A549 (cell line): ENCODE measurements at regions not wholly inside any gene's neighbourhood (a gene's known extent, or its start where the extent isn't known, plus 50 kb on each side); places are given as distances from the start of the nearest gene placed in this dataset.

ENCODE experiments used
- BHLHE40 ChIP-seq: IDR thresholded peaks from 2 replicates; pipeline ENCODE4 v1.6.1; 2012; ENCODE audit warnings: low read depth, low read length, inconsistent platforms
- ELK1 ChIP-seq: fragments of 150-350 bp; IDR thresholded peaks from 2 replicates; pipeline ENCODE4 v1.6.1; 2014; ENCODE audit warnings: low read depth, mild to moderate bottlenecking, low read length
- HEYL ChIP-seq: fragments of 250-450 bp; sonication (Bioruptor Pico); IDR thresholded peaks from 2 replicates; pipeline ENCODE4 v1.8.0; 2021; ENCODE audit warnings: mild to moderate bottlenecking, moderate library complexity
- JUNB ChIP-seq: fragments of >200 bp; sonication (Bioruptor Twin); formaldehyde crosslinking; IDR thresholded peaks from 2 replicates; pipeline ENCODE4 v1.6.1; 2016
- KDM1A ChIP-seq: fragments of 200-600 bp; sonication (generic); IDR thresholded peaks from 2 replicates; pipeline ENCODE4 v1.6.1; 2016; ENCODE audit warnings: low read depth, mild to moderate bottlenecking
- MAFK ChIP-seq: fragments of 450-650 bp; IDR thresholded peaks from 2 replicates; pipeline ENCODE4 v1.6.1; 2014; ENCODE audit not compliant: partially characterized antibody
- NFE2L2 ChIP-seq: fragments of 150-350 bp; conservative IDR thresholded peaks from 2 replicates; pipeline ENCODE4 v1.6.1; 2014; ENCODE audit warnings: low read length
- PHF8 ChIP-seq: fragments of 200-600 bp; sonication (generic); IDR thresholded peaks from 2 replicates; pipeline ENCODE4 v1.6.1; 2016; ENCODE audit warnings: low read depth, mild to moderate bottlenecking, antibody characterized with exemption, moderate library complexity, borderline replicate concordance
- POLR2A ChIP-seq: IDR thresholded peaks from 2 replicates; pipeline ENCODE4 v1.6.1; 2012; ENCODE audit warnings: mild to moderate bottlenecking, low read length
- RCOR1 ChIP-seq: fragments of 150-350 bp; IDR thresholded peaks from 2 replicates; pipeline ENCODE4 v1.6.1; 2014; ENCODE audit warnings: antibody characterized with exemption, low read length, low read depth
- RFX5 ChIP-seq: fragments of 450-650 bp; IDR thresholded peaks from 2 replicates; pipeline ENCODE4 v1.7.1; 2014; ENCODE audit warnings: antibody characterized with exemption, mild to moderate bottlenecking, moderate library complexity
- ZFP36 ChIP-seq: fragments of 450-650 bp; IDR thresholded peaks from 2 replicates; pipeline ENCODE4 v1.6.1; 2014; ENCODE audit warnings: borderline replicate concordance; ENCODE audit not compliant: partially characterized antibody
- TF ChIP-seq, protein P1 (sequence below): fragments of >200 bp; sonication (Bioruptor Twin); formaldehyde crosslinking; IDR thresholded peaks from 3 replicates; pipeline ENCODE4 v1.5.1; 2016
- TF ChIP-seq, protein P2 (sequence below): fragments of 200-600 bp; sonication (generic); IDR thresholded peaks from 2 replicates; pipeline ENCODE4 v1.6.1; 2016; ENCODE audit warnings: antibody characterized with exemption, mild to moderate bottlenecking, moderate library complexity

DNA sequence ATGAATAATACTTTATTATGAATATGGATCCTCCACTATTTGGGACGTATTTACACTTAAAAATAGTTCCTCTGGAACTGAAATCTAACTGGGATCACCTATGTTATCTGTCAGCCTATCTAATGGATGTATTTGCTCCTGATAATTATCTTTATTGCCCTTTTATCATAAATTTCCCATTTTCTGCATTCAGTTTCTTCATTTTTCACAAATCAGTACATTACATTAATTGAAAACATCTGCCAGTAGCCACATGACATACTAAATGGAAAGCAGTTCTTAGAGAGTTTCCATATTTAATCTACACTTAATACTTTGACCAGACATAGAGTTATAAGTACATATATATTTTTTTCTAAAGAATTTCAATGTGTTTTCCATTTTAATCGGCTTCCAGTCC lies 888.8 kb downstream of the SLITRK6 start:
- TF ChIP-seq NFE2L2 (no peak), KDM1A (no peak), JUNB (no peak), BHLHE40 (no peak), ELK1 (no peak), PHF8 (no peak), POLR2A (no peak), HEYL (CRISPR knock-in tag) (no peak), MAFK (no peak), ZFP36 (no peak), RCOR1 (no peak), RFX5 (no peak)
- TF ChIP-seq, protein P1, sequence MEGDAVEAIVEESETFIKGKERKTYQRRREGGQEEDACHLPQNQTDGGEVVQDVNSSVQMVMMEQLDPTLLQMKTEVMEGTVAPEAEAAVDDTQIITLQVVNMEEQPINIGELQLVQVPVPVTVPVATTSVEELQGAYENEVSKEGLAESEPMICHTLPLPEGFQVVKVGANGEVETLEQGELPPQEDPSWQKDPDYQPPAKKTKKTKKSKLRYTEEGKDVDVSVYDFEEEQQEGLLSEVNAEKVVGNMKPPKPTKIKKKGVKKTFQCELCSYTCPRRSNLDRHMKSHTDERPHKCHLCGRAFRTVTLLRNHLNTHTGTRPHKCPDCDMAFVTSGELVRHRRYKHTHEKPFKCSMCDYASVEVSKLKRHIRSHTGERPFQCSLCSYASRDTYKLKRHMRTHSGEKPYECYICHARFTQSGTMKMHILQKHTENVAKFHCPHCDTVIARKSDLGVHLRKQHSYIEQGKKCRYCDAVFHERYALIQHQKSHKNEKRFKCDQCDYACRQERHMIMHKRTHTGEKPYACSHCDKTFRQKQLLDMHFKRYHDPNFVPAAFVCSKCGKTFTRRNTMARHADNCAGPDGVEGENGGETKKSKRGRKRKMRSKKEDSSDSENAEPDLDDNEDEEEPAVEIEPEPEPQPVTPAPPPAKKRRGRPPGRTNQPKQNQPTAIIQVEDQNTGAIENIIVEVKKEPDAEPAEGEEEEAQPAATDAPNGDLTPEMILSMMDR, result no peak
- TF ChIP-seq, protein P2, sequence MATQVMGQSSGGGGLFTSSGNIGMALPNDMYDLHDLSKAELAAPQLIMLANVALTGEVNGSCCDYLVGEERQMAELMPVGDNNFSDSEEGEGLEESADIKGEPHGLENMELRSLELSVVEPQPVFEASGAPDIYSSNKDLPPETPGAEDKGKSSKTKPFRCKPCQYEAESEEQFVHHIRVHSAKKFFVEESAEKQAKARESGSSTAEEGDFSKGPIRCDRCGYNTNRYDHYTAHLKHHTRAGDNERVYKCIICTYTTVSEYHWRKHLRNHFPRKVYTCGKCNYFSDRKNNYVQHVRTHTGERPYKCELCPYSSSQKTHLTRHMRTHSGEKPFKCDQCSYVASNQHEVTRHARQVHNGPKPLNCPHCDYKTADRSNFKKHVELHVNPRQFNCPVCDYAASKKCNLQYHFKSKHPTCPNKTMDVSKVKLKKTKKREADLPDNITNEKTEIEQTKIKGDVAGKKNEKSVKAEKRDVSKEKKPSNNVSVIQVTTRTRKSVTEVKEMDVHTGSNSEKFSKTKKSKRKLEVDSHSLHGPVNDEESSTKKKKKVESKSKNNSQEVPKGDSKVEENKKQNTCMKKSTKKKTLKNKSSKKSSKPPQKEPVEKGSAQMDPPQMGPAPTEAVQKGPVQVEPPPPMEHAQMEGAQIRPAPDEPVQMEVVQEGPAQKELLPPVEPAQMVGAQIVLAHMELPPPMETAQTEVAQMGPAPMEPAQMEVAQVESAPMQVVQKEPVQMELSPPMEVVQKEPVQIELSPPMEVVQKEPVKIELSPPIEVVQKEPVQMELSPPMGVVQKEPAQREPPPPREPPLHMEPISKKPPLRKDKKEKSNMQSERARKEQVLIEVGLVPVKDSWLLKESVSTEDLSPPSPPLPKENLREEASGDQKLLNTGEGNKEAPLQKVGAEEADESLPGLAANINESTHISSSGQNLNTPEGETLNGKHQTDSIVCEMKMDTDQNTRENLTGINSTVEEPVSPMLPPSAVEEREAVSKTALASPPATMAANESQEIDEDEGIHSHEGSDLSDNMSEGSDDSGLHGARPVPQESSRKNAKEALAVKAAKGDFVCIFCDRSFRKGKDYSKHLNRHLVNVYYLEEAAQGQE, result no peak
